Neural cell (in vitro differentiated cells): ENCODE measurements at regions not wholly inside any gene's neighbourhood (a gene's known extent, or its start where the extent isn't known, plus 50 kb on each side); places are given as distances from the start of the nearest gene placed in this dataset.

Source experiments
- H2AFZ ChIP-seq: fragments of 200-600, 300-800 bp; sonication (generic), shearing (Covaris generic); 2 replicates; pipeline ENCODE4 v1.6.0; 2014; ENCODE audit warnings: low read depth, mild to moderate bottlenecking, antibody characterized with exemption, low read length, moderate library complexity
- H3F3A ChIP-seq: fragments of 200-600 bp; shearing (Covaris generic); 2 replicates; pipeline ENCODE4 v1.6.1; 2016; ENCODE audit warnings: mild to moderate bottlenecking, moderate library complexity, mixed read lengths, antibody characterized with exemption, low read length; ENCODE audit not compliant: insufficient read depth, poor library complexity, severe bottlenecking
- H3K27ac ChIP-seq: fragments of 200-600, 300-800 bp; sonication (generic), shearing (Covaris generic); 2 replicates; pipeline ENCODE4 v1.5.1; 2014; ENCODE audit warnings: mild to moderate bottlenecking, low read length, moderate library complexity
- H3K27me3 ChIP-seq: fragments of 300-800, 200-600 bp; sonication (generic), shearing (Covaris generic); 2 replicates; pipeline ENCODE4 v1.6.0; 2014; ENCODE audit warnings: mild to moderate bottlenecking, low read depth, low read length, moderate library complexity; ENCODE audit not compliant: insufficient read depth
- H3K36me3 ChIP-seq: fragments of 300-800, 200-600 bp; sonication (generic), shearing (Covaris generic); 2 replicates; pipeline ENCODE4 v1.5.1; 2014; ENCODE audit warnings: mild to moderate bottlenecking, antibody characterized with exemption, low read length, moderate library complexity; ENCODE audit not compliant: insufficient read depth
- H3K4me2 ChIP-seq: fragments of 300-800, 200-600 bp; sonication (generic), shearing (Covaris generic); 2 replicates; pipeline ENCODE4 v1.6.0; 2014; ENCODE audit warnings: mild to moderate bottlenecking, low read length
- H3K4me3 ChIP-seq: fragments of 300-800, 200-600 bp; sonication (generic), shearing (Covaris generic); 2 replicates; pipeline ENCODE4 v1.5.1; 2014; ENCODE audit warnings: mild to moderate bottlenecking, low read length, moderate library complexity
- H3K79me2 ChIP-seq: fragments of 200-600 bp; shearing (Covaris generic); replicated peaks from 2 replicates; pipeline ENCODE4 v1.6.0; 2014; ENCODE audit warnings: mild to moderate bottlenecking, low read length, moderate library complexity; ENCODE audit not compliant: insufficient read depth
- H3K9ac ChIP-seq: fragments of 300-800, 200-600 bp; sonication (generic), shearing (Covaris generic); 2 replicates; pipeline ENCODE4 v1.6.1; 2016; ENCODE audit warnings: mild to moderate bottlenecking, low read length, mixed read lengths
- H3K9me2 ChIP-seq: fragments of 200-600 bp; shearing (Covaris generic); 2 replicates; pipeline ENCODE4 v1.6.1; 2016; ENCODE audit warnings: mild to moderate bottlenecking, low read length, mixed read lengths; ENCODE audit not compliant: insufficient read depth
- H3K9me3 ChIP-seq: fragments of 200-600, 300-800 bp; sonication (generic), shearing (Covaris generic); 2 replicates; pipeline ENCODE4 v1.6.1; 2016; ENCODE audit warnings: mild to moderate bottlenecking, mixed run types, low read length, moderate library complexity, mixed read lengths
- H4K20me1 ChIP-seq: fragments of 200-600 bp; shearing (Covaris generic); 2 replicates; pipeline ENCODE4 v1.6.1; 2016; ENCODE audit warnings: mild to moderate bottlenecking, mixed run types; ENCODE audit not compliant: insufficient read depth
- CTCF ChIP-seq: fragments of 450-650 bp; IDR thresholded peaks from 2 replicates; pipeline ENCODE4 v1.5.1; 2014; ENCODE audit warnings: antibody characterized with exemption, mild to moderate bottlenecking, moderate library complexity; ENCODE audit not compliant: poor library complexity, severe bottlenecking
- EP300 ChIP-seq: fragments of 450-650 bp; conservative IDR thresholded peaks from 2 replicates; pipeline ENCODE4 v1.6.1; 2014; ENCODE audit warnings: antibody characterized with exemption, mild to moderate bottlenecking, moderate library complexity; ENCODE audit not compliant: poor library complexity, severe bottlenecking
- EZH2 ChIP-seq: fragments of 200-600, 300-800 bp; shearing (Covaris generic), sonication (generic); IDR thresholded peaks from 2 replicates; pipeline ENCODE4 v1.6.1; 2014; ENCODE audit warnings: antibody characterized with exemption, low read length, borderline replicate concordance, mild to moderate bottlenecking; ENCODE audit not compliant: insufficient read depth, poor library complexity, severe bottlenecking
- MXI1 ChIP-seq: fragments of 450-650 bp; conservative IDR thresholded peaks from 2 replicates; pipeline ENCODE4 v1.6.1; 2014; ENCODE audit warnings: antibody characterized with exemption, mild to moderate bottlenecking; ENCODE audit not compliant: poor library complexity, severe bottlenecking
- POLR2AphosphoS5 ChIP-seq: IDR thresholded peaks from 2 replicates; pipeline ENCODE4 v1.6.1; 2012
- RAD21 ChIP-seq: fragments of 450-650 bp; conservative IDR thresholded peaks from 2 replicates; pipeline ENCODE4 v1.6.1; 2014; ENCODE audit warnings: antibody characterized with exemption, mild to moderate bottlenecking, moderate library complexity
- REST ChIP-seq: IDR thresholded peaks from 2 replicates; pipeline ENCODE4 v1.6.1; 2012; ENCODE audit warnings: borderline replicate concordance
- SMC3 ChIP-seq: fragments of 450-650 bp; conservative IDR thresholded peaks from 2 replicates; pipeline ENCODE4 v1.6.1; 2014; ENCODE audit warnings: antibody characterized with exemption, mild to moderate bottlenecking, moderate library complexity; ENCODE audit not compliant: poor library complexity
- TAF1 ChIP-seq: IDR thresholded peaks from 2 replicates; pipeline ENCODE4 v1.6.1; 2012; ENCODE audit warnings: low read depth

DNA sequence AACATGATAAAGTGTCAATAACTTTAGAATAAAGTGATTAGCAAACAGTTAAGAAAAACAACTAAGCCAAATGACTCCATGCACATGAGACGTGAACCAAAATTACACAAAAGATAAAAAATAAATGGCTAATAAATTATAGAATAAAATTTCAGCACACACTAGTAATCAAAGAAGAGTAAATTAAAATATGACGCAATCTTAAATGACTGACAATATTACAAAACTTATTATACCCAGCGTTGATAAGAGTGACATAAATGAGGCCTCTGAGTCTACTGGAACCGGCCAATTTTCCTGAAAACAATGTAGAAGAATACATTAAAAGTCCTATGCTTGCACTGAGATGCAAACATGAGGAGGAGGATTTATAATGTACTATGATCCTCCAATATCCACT is 187.4 kb downstream of the DHX15 start:
- H3K27ac ChIP-seq, result no peak overlapping the region
- H3K4me3 ChIP-seq, result no peak overlapping the region
- TF ChIP-seq TAF1 (no peak), MXI1 (no peak), SMC3 (no peak), CTCF (no peak), EP300 (no peak), POLR2AphosphoS5 (no peak)
- H3K4me2 ChIP-seq, result no peak overlapping the region
- no peaks in the 10 kb centered on the region for H3K9me2 ChIP-seq
- H3F3A ChIP-seq, result no peaks in the 10 kb centered on the region
- H3K9me3 ChIP-seq, result no peaks in the 10 kb centered on the region
- H3K9ac ChIP-seq, result no peak overlapping the region
- H3K36me3 ChIP-seq, result no peaks in the 10 kb centered on the region
- no peaks in the 10 kb centered on the region for H3K27me3 ChIP-seq
- H3K79me2 ChIP-seq, result no peaks in the 10 kb centered on the region
- H4K20me1 ChIP-seq, result no peaks in the 10 kb centered on the region
- H2AFZ ChIP-seq, result no peak overlapping the region

- no peak overlapping the region for H3K27ac ChIP-seq
- H3K4me3 ChIP-seq, result no peak overlapping the region
- no peak overlapping the region for H3K4me2 ChIP-seq
- no peaks in the 10 kb centered on the region for H3K79me2 ChIP-seq
- H3F3A ChIP-seq, result no peaks in the 10 kb centered on the region
- H3K9ac ChIP-seq, result no peak overlapping the region
- H4K20me1 ChIP-seq, result no peaks in the 10 kb centered on the region
- H2AFZ ChIP-seq, result no peak overlapping the region
- no peaks in the 10 kb centered on the region for H3K36me3 ChIP-seq
- TF ChIP-seq POLR2AphosphoS5, result no peak
- TF ChIP-seq EZH2, result no peak
- no peak for TF ChIP-seq SMC3
- no peak for TF ChIP-seq EP300
- no peak for TF ChIP-seq MXI1
- TF ChIP-seq REST, result no peak
- no peak for TF ChIP-seq CTCF
- no peak for TF ChIP-seq RAD21
- TF ChIP-seq TAF1, result no peak
- H3K9me3 ChIP-seq, result no peaks in the 10 kb centered on the region
- no peaks in the 10 kb centered on the region for H3K27me3 ChIP-seq
- no peaks in the 10 kb centered on the region for H3K9me2 ChIP-seq
Observed at GRCh38 chr4:24395937-24396336, 188.4 kb downstream of the DHX15 start.
